PC-3 (cell line): ENCODE measurements at regions not wholly inside any gene's neighbourhood (a gene's known extent, or its start where the extent isn't known, plus 50 kb on each side); places are given as distances from the start of the nearest gene placed in this dataset.

Experiments
- ATAC-seq: fragments of 200-7000 bp; cut with Tn5 transposase; 2 replicates; pipeline ENCODE4 v1.9.1; 2020; ENCODE audit warnings: mild to moderate bottlenecking, moderate library complexity
- BruUV-seq: library from RNA; stranded (reverse); fragments of 400-500 nt; replicated peaks from 2 replicates; lab custom pipeline; 2021; lab: Mats Ljungman, UMichigan
- CTCF ChIA-PET: fragments of 300-600 bp; sonication (Branson Sonifier 250); formaldehyde crosslinking; loops from one replicate; lab custom pipeline; 2022; ENCODE audit warnings: antibody characterized with exemption; lab: Charles Lee
- POLR2A ChIA-PET: fragments of 300-600 bp; sonication (Branson Sonifier 250); formaldehyde crosslinking; loops from one replicate; lab custom pipeline; 2022; ENCODE audit warnings: antibody characterized with exemption; ENCODE audit not compliant: unreplicated experiment; lab: Charles Lee
- DNase-seq: peaks from one replicate; pipeline ENCODE4 v3.0.0-alpha.2; 2015
- H2AFZ ChIP-seq: fragments of 300-600 bp; sonication (generic); 2 replicates; pipeline ENCODE4 v1.6.0; 2016; ENCODE audit warnings: antibody characterized with exemption, low read length
- H3F3A ChIP-seq: fragments of 300-600 bp; sonication (generic); one replicate; pipeline ENCODE4 v1.6.0; 2017; ENCODE audit warnings: antibody characterized with exemption, low read length, control low read depth, mild to moderate bottlenecking; ENCODE audit not compliant: unreplicated experiment
- H3K27ac ChIP-seq: fragments of 300-600 bp; sonication (generic); 2 replicates; pipeline ENCODE4 v1.5.1; 2016; ENCODE audit warnings: mild to moderate bottlenecking, low read length
- H3K27me3 ChIP-seq: fragments of 300-600 bp; sonication (generic); 2 replicates; pipeline ENCODE4 v1.6.1; 2016; ENCODE audit warnings: low read length, mixed read lengths
- H3K36me3 ChIP-seq: fragments of 300-600 bp; sonication (generic); 2 replicates; pipeline ENCODE4 v1.6.1; 2016; ENCODE audit warnings: low read depth, mixed run types, low read length, mixed read lengths
- H3K4me1 ChIP-seq: fragments of 300-600 bp; sonication (generic); 2 replicates; pipeline ENCODE4 v1.5.1; 2016; ENCODE audit warnings: low read length; ENCODE audit not compliant: insufficient read depth
- H3K4me2 ChIP-seq: fragments of 300-600 bp; sonication (generic); 2 replicates; pipeline ENCODE4 v1.6.0; 2016; ENCODE audit warnings: low read length
- H3K4me3 ChIP-seq: fragments of 300-600 bp; sonication (generic); 2 replicates; pipeline ENCODE4 v1.5.1; 2016; ENCODE audit warnings: mild to moderate bottlenecking, low read length, mixed read lengths
- H3K79me2 ChIP-seq: fragments of 300-600 bp; sonication (generic); 2 replicates; pipeline ENCODE4 v1.6.1; 2017; ENCODE audit warnings: low read length, mixed read lengths
- H3K9ac ChIP-seq: fragments of 300-600 bp; sonication (generic); 2 replicates; pipeline ENCODE4 v1.6.0; 2016; ENCODE audit warnings: mild to moderate bottlenecking, low read length
- H3K9me2 ChIP-seq: fragments of 300-600 bp; sonication (generic); replicated peaks from 2 replicates; pipeline ENCODE4 v1.6.1; 2016; ENCODE audit warnings: mixed run types, low read length, mixed read lengths
- H3K9me3 ChIP-seq: fragments of 300-600 bp; sonication (generic); 2 replicates; pipeline ENCODE4 v1.6.1; 2016; ENCODE audit warnings: low read length, mixed read lengths
- H4K20me1 ChIP-seq: fragments of 300-600 bp; sonication (generic); 2 replicates; pipeline ENCODE4 v1.6.1; 2016; ENCODE audit warnings: low read length, mixed read lengths
- EZH2 ChIP-seq: fragments of 300-600 bp; sonication (generic); IDR thresholded peaks from one replicate; pipeline ENCODE4 v1.6.1; 2017; ENCODE audit warnings: antibody characterized with exemption, mild to moderate bottlenecking, low read length; ENCODE audit not compliant: unreplicated experiment
- EZH2phosphoT487 ChIP-seq: fragments of 300-600 bp; sonication (generic); IDR thresholded peaks from 2 replicates; pipeline ENCODE4 v1.6.1; 2018; ENCODE audit warnings: mild to moderate bottlenecking, antibody characterized with exemption, low read length, borderline replicate concordance
- intact Hi-C: fragments of 100-400 bp; cut with micrococcal nuclease; formaldehyde crosslinking; loops from 2 replicates; pipeline ENCODE4 v1.9.0; 2023
- TF ChIP-seq, protein P1 (sequence below): fragments of 300-600 bp; sonication (generic); conservative IDR thresholded peaks from 2 replicates; pipeline ENCODE4 v1.5.1; 2017; ENCODE audit warnings: antibody characterized with exemption, low read depth, mild to moderate bottlenecking, low read length

- Histone ChIP-seq H3K4me2 (peak overlapping the region; percentile 44), H3K79me2 (no peaks in the 10 kb centered on the region), H3K9me3 (no peaks in the 10 kb centered on the region), H3K9ac (no peak overlapping the region), H3K4me3 (no peak overlapping the region), H3K27me3 (no peaks in the 10 kb centered on the region), H3K4me1 (peaks cover 43% of the 10 kb centered on the region), H3K36me3 (no peaks in the 10 kb centered on the region), H3F3A (peaks cover 11% of the 10 kb centered on the region), H3K27ac (peak overlapping the region; percentile 46; the same call in 1 of the 2 replicates), H2AFZ (no peak overlapping the region), H4K20me1 (no peaks in the 10 kb centered on the region), H3K9me2 (no peaks in the 10 kb centered on the region)
- ATAC-seq (no peak), DNase-seq (no peak)
- TF ChIP-seq, protein P1, sequence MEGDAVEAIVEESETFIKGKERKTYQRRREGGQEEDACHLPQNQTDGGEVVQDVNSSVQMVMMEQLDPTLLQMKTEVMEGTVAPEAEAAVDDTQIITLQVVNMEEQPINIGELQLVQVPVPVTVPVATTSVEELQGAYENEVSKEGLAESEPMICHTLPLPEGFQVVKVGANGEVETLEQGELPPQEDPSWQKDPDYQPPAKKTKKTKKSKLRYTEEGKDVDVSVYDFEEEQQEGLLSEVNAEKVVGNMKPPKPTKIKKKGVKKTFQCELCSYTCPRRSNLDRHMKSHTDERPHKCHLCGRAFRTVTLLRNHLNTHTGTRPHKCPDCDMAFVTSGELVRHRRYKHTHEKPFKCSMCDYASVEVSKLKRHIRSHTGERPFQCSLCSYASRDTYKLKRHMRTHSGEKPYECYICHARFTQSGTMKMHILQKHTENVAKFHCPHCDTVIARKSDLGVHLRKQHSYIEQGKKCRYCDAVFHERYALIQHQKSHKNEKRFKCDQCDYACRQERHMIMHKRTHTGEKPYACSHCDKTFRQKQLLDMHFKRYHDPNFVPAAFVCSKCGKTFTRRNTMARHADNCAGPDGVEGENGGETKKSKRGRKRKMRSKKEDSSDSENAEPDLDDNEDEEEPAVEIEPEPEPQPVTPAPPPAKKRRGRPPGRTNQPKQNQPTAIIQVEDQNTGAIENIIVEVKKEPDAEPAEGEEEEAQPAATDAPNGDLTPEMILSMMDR = no peak
- TF ChIP-seq EZH2 = no peak
- TF ChIP-seq EZH2phosphoT487 = no peak
- no TSS peak for BruUV-seq
- CTCF ChIA-PET = interaction anchor here (1.4 kb wide), 1 partner anchor 79 kb away, joined by 4 read pairs; no protein-coding TSS in a partner anchor
- POLR2A ChIA-PET = no interaction called here
- intact Hi-C loops = loop anchor here (1.0 kb wide), 2 partner anchors 11 to 14 kb away; no protein-coding TSS in a partner anchor
These were observed 62.7 kb upstream of the CPLX2 start for GRCh38 chr5:175808711-175809110.

- no peaks in the 10 kb centered on the region for H3K27me3 ChIP-seq
- POLR2A ChIA-PET = interaction anchor here (0.6 kb wide), 1 partner anchor 31 kb away, joined by 5 read pairs; no protein-coding TSS in a partner anchor
- no peaks in the 10 kb centered on the region for H3K79me2 ChIP-seq
- intact Hi-C loops = loop anchor here (1.0 to 5.0 kb wide), 3 partner anchors 12 to 77 kb away; no protein-coding TSS in a partner anchor
- peaks cover 51% of the 10 kb centered on the region for H3K4me1 ChIP-seq
- BruUV-seq = no TSS peak
- ATAC-seq = peak; percentile 82
- peak overlapping the region; percentile 44 for H3K4me2 ChIP-seq
- no peak overlapping the region for H3K9ac ChIP-seq
- CTCF ChIA-PET = interaction anchor here (1.4 kb wide), 1 partner anchor 79 kb away, joined by 4 read pairs; no protein-coding TSS in a partner anchor
- DNase-seq = peak; percentile 97
- no peak overlapping the region for H3K4me3 ChIP-seq
- H3K36me3 ChIP-seq = no peaks in the 10 kb centered on the region
- H2AFZ ChIP-seq = no peak overlapping the region
- H4K20me1 ChIP-seq = no peaks in the 10 kb centered on the region
- H3K27ac ChIP-seq = peak overlapping the region; percentile 59
- H3K9me2 ChIP-seq = no peaks in the 10 kb centered on the region
- no peaks in the 10 kb centered on the region for H3K9me3 ChIP-seq
- TF ChIP-seq, protein P1 = no peak
- TF ChIP-seq EZH2phosphoT487 = no peak
- TF ChIP-seq EZH2 = no peak
- peaks cover 11% of the 10 kb centered on the region for H3F3A ChIP-seq
These were observed 61.8 kb upstream of the CPLX2 start for GRCh38 chr5:175809531-175810121.

DNA sequence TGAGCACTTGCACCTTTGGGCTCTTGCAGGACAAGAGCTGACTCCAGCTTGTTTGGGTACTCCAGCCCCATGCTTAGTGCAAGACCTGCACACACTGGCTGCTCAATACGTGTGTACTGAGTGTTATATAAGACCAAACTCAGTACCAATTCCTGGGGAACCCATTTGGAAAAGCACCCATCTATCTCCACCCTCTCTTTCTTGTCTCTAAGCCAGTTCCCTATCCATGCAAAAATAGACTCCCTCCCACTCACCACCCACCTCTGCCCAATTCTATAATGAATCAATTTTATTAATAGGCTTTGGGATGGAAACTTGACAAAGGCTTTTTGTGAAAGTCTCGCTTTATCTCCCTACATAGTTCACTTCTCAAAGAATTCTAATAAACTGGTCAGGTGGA lies 60.9 kb upstream of the CPLX2 start:
- H2AFZ ChIP-seq = no peak overlapping the region
- H3K9me3 ChIP-seq = no peaks in the 10 kb centered on the region
- H3K27me3 ChIP-seq = no peaks in the 10 kb centered on the region
- no peak for ATAC-seq
- TF ChIP-seq EZH2 (no peak), EZH2phosphoT487 (no peak)
- TF ChIP-seq, protein P1 = no peak
- H3K9ac ChIP-seq = no peak overlapping the region
- DNase-seq = no peak
- peak overlapping the region; percentile 44 for H3K4me2 ChIP-seq
- peaks cover 11% of the 10 kb centered on the region for H3F3A ChIP-seq
- POLR2A ChIA-PET = no interaction called here
- no peaks in the 10 kb centered on the region for H4K20me1 ChIP-seq
- peaks cover 59% of the 10 kb centered on the region for H3K4me1 ChIP-seq
- peak overlapping the region; percentile 59 for H3K27ac ChIP-seq
- no peak overlapping the region for H3K4me3 ChIP-seq
- H3K79me2 ChIP-seq = no peaks in the 10 kb centered on the region
- CTCF ChIA-PET = interaction anchor here (1.4 kb wide), 1 partner anchor 80 kb away, joined by 4 read pairs; no protein-coding TSS in a partner anchor
- intact Hi-C loops = loop anchor here (5.0 kb wide), 1 partner anchor 78 kb away; no protein-coding TSS in a partner anchor
- BruUV-seq = no TSS peak
- H3K36me3 ChIP-seq = no peaks in the 10 kb centered on the region
- no peaks in the 10 kb centered on the region for H3K9me2 ChIP-seq
